GM19240 (cell line): ENCODE measurements at regions not wholly inside any gene's neighbourhood (a gene's known extent, or its start where the extent isn't known, plus 50 kb on each side); places are given as distances from the start of the nearest gene placed in this dataset.
"Not testable (repeated sequence)": the region's sequence is repeated elsewhere in the genome, so short reads cannot be mapped to it uniquely, and the experiment has no call there.

Experiments used
- DNase-seq: peaks from one replicate; pipeline ENCODE4 v3.0.0; 2011; ENCODE audit warnings: low spot score; ENCODE audit not compliant: insufficient read length

GRCh38 chr18:77329651-77330050 lies 80.0 kb downstream of the GALR1 start:
- DNase-seq, result no peak

GRCh38 chr18:77334876-77335275 lies 85.2 kb downstream of the GALR1 start:
- DNase-seq, result no peak

GRCh38 chr18:77337604-77338003 lies 88.0 kb downstream of the GALR1 start:
- DNase-seq, result no peak

- DNase-seq, result no peak
These were observed 89.4 kb downstream of the GALR1 start for GRCh38 chr18:77339093-77339492.

GRCh38 chr18:77339623-77340022 lies 90.0 kb downstream of the GALR1 start:
- DNase-seq, result no peak

GRCh38 chr18:77340815-77341214 lies 91.2 kb downstream of the GALR1 start:
- DNase-seq, result no peak

- DNase-seq, result no peak
These were observed 92.1 kb downstream of the GALR1 start for GRCh38 chr18:77341527-77342325.

GRCh38 chr18:77342736-77343135 lies 93.1 kb downstream of the GALR1 start:
- no peak for DNase-seq

- no peak for DNase-seq
These were observed 94.3 kb downstream of the GALR1 start for GRCh38 chr18:77343846-77344510.

- no peak for DNase-seq
These were observed 95.3 kb downstream of the GALR1 start for GRCh38 chr18:77344786-77345500.

GRCh38 chr18:77346208-77346810 lies 96.7 kb downstream of the GALR1 start:
- no peak for DNase-seq

GRCh38 chr18:77353349-77353748 lies 103.7 kb downstream of the GALR1 start:
- DNase-seq, result not testable (repeated sequence)

- no peak for DNase-seq
These were observed 110.1 kb downstream of the GALR1 start for GRCh38 chr18:77359561-77360314.

- no peak for DNase-seq
These were observed 110.9 kb downstream of the GALR1 start for GRCh38 chr18:77360315-77361190.

- no peak for DNase-seq
These were observed 111.7 kb downstream of the GALR1 start for GRCh38 chr18:77361382-77361781.

- no peak for DNase-seq
These were observed 116.0 kb downstream of the GALR1 start for GRCh38 chr18:77365667-77366066.

GRCh38 chr18:77366067-77366719 lies 116.5 kb downstream of the GALR1 start:
- DNase-seq, result no peak

- DNase-seq, result no peak
These were observed 117.3 kb downstream of the GALR1 start for GRCh38 chr18:77366720-77367641.

- DNase-seq, result no peak
These were observed 120.0 kb downstream of the GALR1 start for GRCh38 chr18:77369644-77370043.
